HG02884 (cell line): ENCODE measurements at regions not wholly inside any gene's neighbourhood (a gene's known extent, or its start where the extent isn't known, plus 50 kb on each side); places are given as distances from the start of the nearest gene placed in this dataset.

Experiments used
- ATAC-seq: cut with Tn5 transposase; IDR thresholded peaks from one replicate; pipeline ENCODE4 v1.9.1; 2021; ENCODE audit warnings: mild to moderate bottlenecking, moderate library complexity; ENCODE audit not compliant: unreplicated experiment

- ATAC-seq = no peak
Measured at GRCh38 chr7:41834805-41835694, 132.2 kb upstream of the INHBA start.

DNA sequence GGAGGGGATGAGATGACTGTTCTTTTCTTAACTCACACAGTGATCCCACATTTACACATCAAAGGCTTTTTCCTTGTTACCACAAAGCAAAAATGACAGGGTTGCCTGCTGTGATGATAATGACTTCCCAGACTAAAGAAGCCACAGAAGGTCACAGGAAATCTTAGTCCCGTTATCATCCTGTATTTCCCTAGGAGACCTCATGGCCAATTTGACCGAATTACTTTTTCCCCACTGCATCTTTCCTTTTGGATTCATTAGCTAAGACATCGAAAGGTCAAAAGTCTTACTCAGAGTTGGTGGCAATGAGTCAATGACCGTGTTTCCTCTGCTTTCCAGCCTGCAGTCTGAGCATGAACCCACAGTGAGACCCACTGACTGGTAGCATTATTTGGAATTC lies 130.1 kb upstream of the INHBA start:
- ATAC-seq = no peak

DNA sequence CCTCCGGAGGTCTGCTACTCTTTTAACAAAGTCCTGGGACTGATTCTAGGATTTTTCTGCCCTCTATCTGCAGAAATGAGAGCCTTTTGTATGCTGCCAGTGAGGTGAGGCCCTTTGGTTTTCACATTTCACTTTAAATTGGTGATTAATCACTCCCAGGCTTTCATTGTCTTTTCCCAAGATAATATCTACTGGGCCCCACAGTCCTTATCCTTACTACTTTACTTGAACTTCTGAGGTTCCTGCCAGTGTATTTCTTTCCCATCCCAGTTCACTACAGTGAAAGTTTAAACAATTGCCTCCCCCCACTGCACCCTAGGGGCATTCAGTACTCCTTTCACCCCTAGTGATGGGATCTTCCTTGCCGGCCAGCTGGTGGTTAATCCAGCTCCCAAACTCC lies 127.4 kb upstream of the INHBA start:
- no peak for ATAC-seq

- no peak for ATAC-seq
Measured at GRCh38 chr7:41828911-41829310, 126.0 kb upstream of the INHBA start.

GRCh38 chr7:41826641-41827040 lies 123.8 kb upstream of the INHBA start:
- ATAC-seq = no peak

GRCh38 chr7:41825927-41826480 lies 123.1 kb upstream of the INHBA start:
- ATAC-seq = no peak

DNA sequence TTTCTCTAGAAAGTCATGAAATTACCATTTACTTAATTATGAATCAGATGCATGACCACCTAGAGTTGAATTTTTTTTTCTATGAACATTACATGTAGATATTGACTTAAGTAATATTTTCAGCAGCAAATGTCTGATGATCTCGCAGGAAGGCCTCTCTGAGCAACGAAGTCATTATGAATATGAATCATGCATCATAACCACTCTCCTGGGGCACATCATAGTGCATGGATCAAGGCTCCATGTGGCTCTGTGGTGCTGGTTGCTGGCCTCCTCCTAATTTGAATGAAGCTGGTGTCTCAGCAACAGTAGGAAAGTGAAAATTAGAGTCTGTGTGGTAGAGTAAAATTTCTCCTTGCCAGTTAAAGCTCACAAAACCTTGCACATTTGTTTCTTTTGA lies 121.4 kb upstream of the INHBA start:
- no peak for ATAC-seq

GRCh38 chr7:41822259-41822817 lies 119.4 kb upstream of the INHBA start:
- ATAC-seq = no peak

GRCh38 chr7:41821521-41822213 lies 118.8 kb upstream of the INHBA start:
- ATAC-seq = no peak

DNA sequence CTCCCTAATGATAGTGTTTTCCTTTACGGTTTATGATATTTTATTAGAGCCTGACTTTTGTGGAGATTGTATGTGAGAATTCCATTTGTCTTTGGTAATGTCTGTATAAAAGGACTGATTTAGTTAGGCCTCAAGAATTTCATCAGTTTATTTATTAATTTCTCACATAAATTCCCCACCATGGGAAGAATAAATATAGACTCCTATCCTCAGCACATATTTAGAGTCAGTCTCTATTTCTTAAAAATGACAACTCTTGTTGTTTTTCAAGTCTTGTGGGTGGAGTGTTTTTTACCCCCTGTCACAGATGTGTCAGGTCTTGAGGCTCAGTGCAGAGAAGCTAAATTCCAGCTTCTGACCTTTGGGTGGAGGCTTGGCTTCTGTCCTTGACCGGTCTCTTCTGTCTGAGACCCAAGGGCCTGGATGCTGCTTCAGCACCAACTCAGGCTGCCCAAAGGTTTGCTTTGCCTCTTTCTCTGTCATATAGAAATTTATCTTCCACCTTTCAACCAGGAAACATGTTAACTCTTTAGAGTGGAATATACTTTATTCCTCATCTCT lies 117.3 kb upstream of the INHBA start:
- ATAC-seq = no peak

DNA sequence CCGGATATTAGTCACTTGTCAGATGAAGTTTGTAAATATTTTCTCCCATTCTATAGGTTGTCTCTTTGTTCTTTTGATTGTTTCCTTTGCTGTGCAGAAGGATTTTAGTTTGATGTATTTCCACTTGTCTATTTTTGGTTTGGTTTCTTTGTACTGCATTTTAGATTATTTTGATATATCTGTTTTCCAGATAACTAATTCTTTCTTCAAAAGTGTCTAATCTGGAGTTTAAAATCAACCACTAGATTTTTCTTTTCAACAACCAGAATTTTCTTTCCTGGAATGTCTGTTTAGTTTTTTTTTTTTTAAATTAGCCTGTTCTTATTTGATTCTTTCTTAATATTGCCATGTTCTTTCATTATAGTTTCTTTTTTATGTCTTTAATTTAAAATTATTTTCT lies 116.8 kb upstream of the INHBA start:
- ATAC-seq = no peak

DNA sequence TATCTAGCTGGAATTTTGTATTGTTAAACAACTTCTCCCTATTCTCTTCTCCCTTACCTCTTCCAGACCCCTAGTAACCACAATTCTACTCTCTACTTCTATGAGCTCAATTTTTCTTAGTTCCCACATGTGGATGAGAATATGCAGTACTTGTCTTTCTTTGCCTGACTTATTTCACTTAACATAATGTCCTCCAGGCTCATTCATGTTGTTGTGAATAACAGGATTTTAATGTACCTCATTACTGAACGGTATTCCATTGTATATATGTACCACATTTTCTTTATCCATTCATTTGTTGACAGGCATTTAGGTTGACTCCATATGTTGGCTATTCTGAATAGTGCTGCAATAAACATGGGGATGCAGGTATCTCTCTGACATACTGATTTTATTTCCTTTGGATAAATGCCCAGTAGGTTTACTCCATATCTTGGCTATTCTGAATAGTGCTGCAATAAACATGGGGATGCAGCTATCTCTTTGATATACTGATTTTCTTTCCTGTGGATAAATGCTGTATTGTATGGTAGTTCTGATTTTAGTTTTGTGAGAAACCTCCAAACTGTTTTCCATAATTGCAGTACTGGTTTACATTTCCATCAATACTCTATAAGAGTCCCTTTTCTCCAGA lies 116.0 kb upstream of the INHBA start:
- no peak for ATAC-seq

DNA sequence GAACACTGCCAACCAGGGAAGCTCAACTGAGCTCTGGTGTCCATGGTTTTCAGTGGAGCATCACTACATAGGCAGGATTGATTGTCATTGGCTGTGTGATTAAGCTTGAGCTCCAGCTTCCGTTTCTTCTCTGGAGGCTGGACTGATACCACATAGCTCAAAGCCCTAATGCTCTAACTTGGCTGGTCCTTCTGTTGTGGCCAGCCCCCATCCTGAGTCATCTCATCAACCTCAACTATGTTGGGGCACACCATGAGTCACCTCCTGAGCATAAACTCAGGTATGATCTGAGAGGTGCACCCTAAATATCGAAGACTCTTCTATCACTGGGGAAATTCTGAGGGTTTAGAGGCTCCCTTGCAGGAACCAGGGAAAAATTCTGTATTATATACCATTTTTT lies 114.5 kb upstream of the INHBA start:
- ATAC-seq = peak; percentile 65

DNA sequence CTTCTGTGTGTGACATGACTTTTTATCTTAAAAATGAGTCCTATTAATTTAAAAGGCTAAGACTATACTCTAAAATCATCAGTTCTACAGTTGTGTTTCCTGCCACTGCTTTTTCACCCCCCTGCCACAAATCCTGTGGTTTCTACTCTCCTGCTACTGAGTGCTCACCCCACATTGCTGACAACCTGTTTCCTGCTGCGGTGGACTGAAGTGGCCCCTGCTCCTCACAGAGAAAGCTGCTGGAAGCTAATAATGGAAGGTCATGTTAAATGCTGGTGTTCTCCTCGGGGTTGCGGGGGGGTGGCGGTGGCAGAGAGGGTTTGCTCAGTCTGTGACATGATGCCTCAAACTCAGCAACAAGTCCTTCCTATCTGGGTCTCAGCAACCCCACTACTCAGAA lies 113.2 kb upstream of the INHBA start:
- ATAC-seq = peak; percentile 51

DNA sequence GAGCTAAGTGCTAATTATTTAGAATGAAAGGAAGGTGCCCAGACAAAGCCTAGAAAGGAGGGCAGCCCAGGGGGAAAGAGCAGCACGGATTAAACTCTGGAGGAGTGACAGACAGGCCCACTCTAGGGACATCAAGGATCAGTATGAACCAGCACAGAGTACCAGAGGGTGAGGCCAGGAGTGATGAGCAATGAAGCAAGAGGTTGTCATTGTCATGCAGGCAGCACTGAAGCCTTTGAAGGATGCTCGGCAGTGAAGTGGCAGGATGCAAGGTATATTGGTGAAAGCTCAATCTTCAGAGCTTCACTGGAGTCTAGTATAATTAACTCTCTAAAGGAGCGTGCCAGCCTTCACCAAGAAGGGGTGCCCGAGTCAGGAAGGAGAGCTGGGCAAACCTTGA lies 112.0 kb upstream of the INHBA start:
- no peak for ATAC-seq

- ATAC-seq = no peak
Measured at GRCh38 chr7:41813286-41813685, 110.4 kb upstream of the INHBA start.

GRCh38 chr7:41811941-41812340 lies 109.1 kb upstream of the INHBA start:
- ATAC-seq = no peak

DNA sequence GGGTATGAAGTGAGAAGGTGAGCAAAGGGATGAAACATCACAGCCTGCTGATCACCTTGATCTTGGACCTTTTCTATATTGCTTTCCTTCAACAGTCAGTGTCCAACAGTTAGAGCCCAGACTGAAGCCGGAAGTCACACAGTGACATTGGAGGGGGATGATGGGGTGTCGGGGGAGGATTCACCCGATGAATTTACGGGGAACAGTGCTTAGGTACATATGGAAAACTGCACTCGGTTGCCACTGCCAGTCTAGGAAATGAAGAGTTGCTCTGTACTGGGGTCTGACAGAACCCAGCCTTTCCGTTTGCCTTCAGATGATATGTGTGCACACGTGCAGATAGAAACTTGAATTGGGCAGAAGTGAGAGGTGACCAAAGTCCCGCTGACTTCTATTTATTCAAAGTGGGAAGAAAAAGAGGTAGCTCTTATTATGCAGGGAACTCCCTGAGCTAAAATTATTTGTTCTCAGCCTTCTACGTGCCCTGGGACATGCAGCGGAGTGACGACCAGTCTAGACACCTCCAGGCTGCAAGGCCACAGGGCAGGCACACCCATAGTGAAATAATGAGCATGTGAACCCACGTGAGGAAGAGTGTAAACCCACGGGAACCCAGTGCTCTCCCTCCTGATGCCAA lies 107.2 kb upstream of the INHBA start:
- peak; percentile 83 for ATAC-seq

GRCh38 chr7:41809529-41809939 lies 106.6 kb upstream of the INHBA start:
- no peak for ATAC-seq

DNA sequence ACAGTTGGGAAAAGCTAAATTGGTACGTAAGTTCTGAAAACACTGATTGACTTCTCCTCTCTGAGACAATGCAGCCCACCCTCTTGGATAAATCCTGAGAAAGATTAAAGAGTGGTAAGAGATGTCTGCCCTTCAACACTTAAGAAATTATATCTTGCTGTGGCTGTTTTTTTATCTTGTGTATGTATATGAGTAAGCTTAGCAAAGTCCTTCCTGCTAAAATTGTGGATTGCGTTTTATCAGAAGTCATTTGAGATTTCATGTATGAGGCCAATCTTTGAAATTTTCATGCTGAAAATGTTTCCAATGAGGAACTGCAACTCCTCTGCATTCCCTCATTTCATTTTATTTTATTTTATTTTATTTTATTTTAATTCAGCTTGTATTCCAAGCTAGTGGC lies 106.2 kb upstream of the INHBA start:
- no peak for ATAC-seq
